ENCODE measurements at regions not wholly inside any gene's neighbourhood (a gene's known extent, or its start where the extent isn't known, plus 50 kb on each side); places are given as distances from the start of the nearest gene placed in this dataset.

DNA sequence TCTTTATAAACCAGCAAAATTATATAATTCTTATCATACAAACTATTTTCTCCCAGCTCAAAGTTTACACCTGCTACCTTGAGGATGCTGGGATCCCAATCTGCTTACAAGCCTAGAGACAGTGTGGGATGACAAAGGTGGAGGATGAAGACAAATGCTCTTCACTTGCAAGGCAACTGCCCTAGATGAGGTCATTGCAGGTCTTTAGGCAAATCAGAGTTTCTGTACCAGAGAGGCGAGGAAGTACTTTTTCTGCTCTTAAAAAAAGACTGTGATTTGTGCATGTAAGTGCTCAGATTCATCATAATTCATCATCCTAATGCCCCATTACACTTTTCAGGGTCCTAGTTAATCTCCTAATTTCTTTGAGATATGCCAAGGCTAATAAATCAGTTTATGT is 376.1 kb downstream of the ZPLD1 start:
- no peaks in the 10 kb centered on the region for H3K4me1 ChIP-seq (ENCODE audit: control insufficient read depth, insufficient read depth, low read length)
- no peak overlapping the region for H3K4me3 ChIP-seq (ENCODE audit: low read depth, low read length)
- H3K9me3 ChIP-seq (ENCODE audit: control insufficient read depth, insufficient read depth, low read depth, low read length): no peaks in the 10 kb centered on the region
- H3K36me3 ChIP-seq (ENCODE audit: control insufficient read depth, insufficient read depth, low read length): no peaks in the 10 kb centered on the region
- no peaks in the 10 kb centered on the region for H3K27me3 ChIP-seq (ENCODE audit: control insufficient read depth, insufficient read depth, low read length)
- H3K9ac ChIP-seq (ENCODE audit: low read length): no peak overlapping the region
- H3K27ac ChIP-seq (ENCODE audit: low read depth, low read length): no peak overlapping the region

- no peak overlapping the region for H3K4me3 ChIP-seq (ENCODE audit: low read depth, low read length)
- H3K9me3 ChIP-seq (ENCODE audit: control insufficient read depth, insufficient read depth, low read depth, low read length): no peaks in the 10 kb centered on the region
- no peak overlapping the region for H3K27ac ChIP-seq (ENCODE audit: low read depth, low read length)
- no peaks in the 10 kb centered on the region for H3K4me1 ChIP-seq (ENCODE audit: control insufficient read depth, insufficient read depth, low read length)
- no peak overlapping the region for H3K9ac ChIP-seq (ENCODE audit: low read length)
- no peaks in the 10 kb centered on the region for H3K36me3 ChIP-seq (ENCODE audit: control insufficient read depth, insufficient read depth, low read length)
- no peaks in the 10 kb centered on the region for H3K27me3 ChIP-seq (ENCODE audit: control insufficient read depth, insufficient read depth, low read length)
Measured at GRCh38 chr3:102826636-102827035, 391.8 kb downstream of the ZPLD1 start.

DNA sequence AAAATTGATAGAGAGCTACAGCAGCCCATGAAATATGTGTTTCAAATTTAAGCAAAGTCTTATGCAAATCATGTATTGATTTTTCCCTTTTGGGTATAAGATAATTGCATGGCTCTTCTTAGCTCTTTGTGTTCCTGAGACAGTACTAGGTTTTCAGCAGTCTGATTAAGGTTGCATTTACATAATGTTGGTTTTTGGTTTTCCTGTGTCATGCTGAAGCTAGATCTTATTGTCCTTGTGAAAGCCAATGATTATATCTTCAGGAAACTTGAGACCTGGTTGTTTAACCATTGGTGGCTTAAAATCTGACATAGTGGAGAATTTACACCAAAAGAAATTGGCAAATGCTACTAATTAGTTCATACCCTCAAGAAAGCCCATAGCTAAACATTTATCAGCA is 392.6 kb downstream of the ZPLD1 start:
- Histone ChIP-seq H3K27me3 (ENCODE audit: control insufficient read depth, insufficient read depth, low read length) (no peaks in the 10 kb centered on the region), H3K4me3 (ENCODE audit: low read depth, low read length) (no peak overlapping the region), H3K4me1 (ENCODE audit: control insufficient read depth, insufficient read depth, low read length) (no peaks in the 10 kb centered on the region), H3K9ac (ENCODE audit: low read length) (no peak overlapping the region), H3K9me3 (ENCODE audit: control insufficient read depth, insufficient read depth, low read depth, low read length) (no peaks in the 10 kb centered on the region), H3K27ac (ENCODE audit: low read depth, low read length) (no peak overlapping the region), H3K36me3 (ENCODE audit: control insufficient read depth, insufficient read depth, low read length) (no peaks in the 10 kb centered on the region)

DNA sequence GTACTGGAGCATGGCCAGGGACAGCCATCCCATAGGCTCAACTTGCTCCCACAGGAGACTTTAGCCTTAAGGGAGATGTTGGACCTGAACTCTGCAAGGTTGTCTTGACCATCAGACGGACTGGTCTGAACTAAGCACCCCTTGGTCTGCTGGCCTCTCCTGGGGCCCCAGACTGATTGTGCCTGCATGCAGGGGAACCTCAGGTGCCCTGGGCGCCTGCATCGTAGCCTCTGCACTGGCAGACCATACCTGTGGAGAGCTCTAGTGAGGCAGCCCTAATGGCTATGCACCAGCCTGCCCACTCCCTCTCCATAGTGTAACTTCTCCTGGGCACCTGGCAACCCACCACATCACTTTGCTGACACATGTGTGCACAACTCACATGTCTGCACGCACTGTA is 395.6 kb downstream of the ZPLD1 start:
- Histone ChIP-seq H3K9me3 (ENCODE audit: control insufficient read depth, insufficient read depth, low read depth, low read length) (no peaks in the 10 kb centered on the region), H3K9ac (ENCODE audit: low read length) (no peak overlapping the region), H3K4me1 (ENCODE audit: control insufficient read depth, insufficient read depth, low read length) (no peaks in the 10 kb centered on the region), H3K36me3 (ENCODE audit: control insufficient read depth, insufficient read depth, low read length) (no peaks in the 10 kb centered on the region), H3K27me3 (ENCODE audit: control insufficient read depth, insufficient read depth, low read length) (no peaks in the 10 kb centered on the region), H3K27ac (ENCODE audit: low read depth, low read length) (no peak overlapping the region), H3K4me3 (ENCODE audit: low read depth, low read length) (no peak overlapping the region)

DNA sequence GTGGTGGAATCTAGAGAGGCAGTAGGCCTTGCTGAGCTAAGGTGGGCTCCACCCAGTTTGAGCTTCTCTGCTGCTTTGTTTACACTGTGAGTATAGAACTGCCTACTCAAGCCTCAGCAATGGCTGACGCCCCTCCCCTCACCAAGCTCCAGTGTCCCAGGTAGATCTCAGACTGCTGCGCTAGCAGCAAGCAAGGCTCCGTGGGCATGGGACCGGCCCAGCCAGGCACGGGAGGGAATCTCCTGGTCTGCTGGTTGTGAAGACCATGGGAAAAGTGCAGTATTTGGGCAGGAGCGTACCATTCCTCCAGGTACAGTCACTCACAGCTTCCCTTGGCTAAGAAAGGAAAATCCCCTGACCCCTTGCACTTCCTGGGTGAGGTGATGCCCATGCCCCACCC is 407.1 kb downstream of the ZPLD1 start:
- no peaks in the 10 kb centered on the region for H3K36me3 ChIP-seq (ENCODE audit: control insufficient read depth, insufficient read depth, low read length)
- H3K4me1 ChIP-seq (ENCODE audit: control insufficient read depth, insufficient read depth, low read length): no peaks in the 10 kb centered on the region
- no peak overlapping the region for H3K27ac ChIP-seq (ENCODE audit: low read depth, low read length)
- H3K27me3 ChIP-seq (ENCODE audit: control insufficient read depth, insufficient read depth, low read length): no peaks in the 10 kb centered on the region
- no peak overlapping the region for H3K9ac ChIP-seq (ENCODE audit: low read length)
- no peak overlapping the region for H3K4me3 ChIP-seq (ENCODE audit: low read depth, low read length)
- peaks cover 4% of the 10 kb centered on the region for H3K9me3 ChIP-seq (ENCODE audit: control insufficient read depth, insufficient read depth, low read depth, low read length)

DNA sequence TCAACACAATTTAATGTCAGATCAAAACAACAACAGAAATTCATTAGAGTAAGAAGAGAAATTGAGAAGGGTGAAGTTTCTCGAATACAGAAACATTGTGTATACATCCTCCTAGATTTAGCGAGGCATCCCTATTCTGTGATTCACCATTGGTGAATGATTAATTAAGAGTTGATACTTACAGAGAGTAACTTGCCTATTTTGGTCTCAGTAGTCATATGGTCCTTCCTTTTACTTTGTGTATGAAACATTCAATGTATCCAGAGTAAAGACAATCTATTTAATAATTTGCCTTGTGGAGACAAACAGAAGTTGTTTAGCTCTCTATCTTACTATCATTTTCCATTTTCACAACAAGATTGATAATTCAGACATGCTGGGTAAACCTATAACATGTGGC is 432.0 kb downstream of the ZPLD1 start:
- Histone ChIP-seq H3K9me3 (ENCODE audit: control insufficient read depth, insufficient read depth, low read depth, low read length) (no peaks in the 10 kb centered on the region), H3K27ac (ENCODE audit: low read depth, low read length) (no peak overlapping the region), H3K4me3 (ENCODE audit: low read depth, low read length) (no peak overlapping the region), H3K4me1 (ENCODE audit: control insufficient read depth, insufficient read depth, low read length) (no peaks in the 10 kb centered on the region), H3K36me3 (ENCODE audit: control insufficient read depth, insufficient read depth, low read length) (no peaks in the 10 kb centered on the region), H3K9ac (ENCODE audit: low read length) (no peak overlapping the region), H3K27me3 (ENCODE audit: control insufficient read depth, insufficient read depth, low read length) (no peaks in the 10 kb centered on the region)

GRCh38 chr3:102883515-102883914 is 448.7 kb downstream of the ZPLD1 start:
- H3K4me3 ChIP-seq (ENCODE audit: low read depth, low read length): no peak overlapping the region
- no peak overlapping the region for H3K27ac ChIP-seq (ENCODE audit: low read depth, low read length)
- no peaks in the 10 kb centered on the region for H3K27me3 ChIP-seq (ENCODE audit: control insufficient read depth, insufficient read depth, low read length)
- no peak overlapping the region for H3K9ac ChIP-seq (ENCODE audit: low read length)
- H3K4me1 ChIP-seq (ENCODE audit: control insufficient read depth, insufficient read depth, low read length): no peaks in the 10 kb centered on the region
- H3K36me3 ChIP-seq (ENCODE audit: control insufficient read depth, insufficient read depth, low read length): no peaks in the 10 kb centered on the region
- H3K9me3 ChIP-seq (ENCODE audit: control insufficient read depth, insufficient read depth, low read depth, low read length): no peaks in the 10 kb centered on the region

- no peaks in the 10 kb centered on the region for H3K36me3 ChIP-seq (ENCODE audit: control insufficient read depth, insufficient read depth, low read length)
Measured at GRCh38 chr3:102885289-102885688, 450.5 kb downstream of the ZPLD1 start.

DNA sequence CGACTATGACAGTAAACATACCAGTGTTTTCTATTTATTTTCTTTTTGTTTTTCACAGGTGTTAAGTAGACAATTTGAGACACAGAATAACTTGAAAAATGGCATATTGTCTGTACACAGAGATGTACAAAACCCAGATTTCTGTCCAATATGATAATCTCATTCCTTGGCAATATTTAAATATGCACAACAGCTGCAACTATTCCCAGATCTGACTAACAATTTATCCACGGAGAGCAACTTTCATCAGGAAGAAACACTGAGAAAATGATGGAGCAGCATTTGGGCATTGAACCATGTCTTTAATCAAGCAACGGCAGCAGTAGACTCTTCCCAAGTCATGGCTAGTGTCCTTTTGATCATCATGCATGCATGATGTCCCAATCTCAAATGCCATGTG is 452.6 kb downstream of the ZPLD1 start:
- Histone ChIP-seq H3K27me3 (ENCODE audit: control insufficient read depth, insufficient read depth, low read length) (no peaks in the 10 kb centered on the region), H3K9ac (ENCODE audit: low read length) (no peak overlapping the region), H3K27ac (ENCODE audit: low read depth, low read length) (no peak overlapping the region), H3K36me3 (ENCODE audit: control insufficient read depth, insufficient read depth, low read length) (no peaks in the 10 kb centered on the region), H3K9me3 (ENCODE audit: control insufficient read depth, insufficient read depth, low read depth, low read length) (no peaks in the 10 kb centered on the region), H3K4me3 (ENCODE audit: low read depth, low read length) (no peak overlapping the region), H3K4me1 (ENCODE audit: control insufficient read depth, insufficient read depth, low read length) (no peaks in the 10 kb centered on the region)

More at GRCh38 chr3:102885289-102885688, 450.5 kb downstream of the ZPLD1 start:
- Histone ChIP-seq H3K27me3 (ENCODE audit: control insufficient read depth, insufficient read depth, low read length) (no peaks in the 10 kb centered on the region), H3K9ac (ENCODE audit: low read length) (no peak overlapping the region), H3K9me3 (ENCODE audit: control insufficient read depth, insufficient read depth, low read depth, low read length) (no peaks in the 10 kb centered on the region), H3K4me1 (ENCODE audit: control insufficient read depth, insufficient read depth, low read length) (no peaks in the 10 kb centered on the region), H3K27ac (ENCODE audit: low read depth, low read length) (no peak overlapping the region), H3K4me3 (ENCODE audit: low read depth, low read length) (no peak overlapping the region)

DNA sequence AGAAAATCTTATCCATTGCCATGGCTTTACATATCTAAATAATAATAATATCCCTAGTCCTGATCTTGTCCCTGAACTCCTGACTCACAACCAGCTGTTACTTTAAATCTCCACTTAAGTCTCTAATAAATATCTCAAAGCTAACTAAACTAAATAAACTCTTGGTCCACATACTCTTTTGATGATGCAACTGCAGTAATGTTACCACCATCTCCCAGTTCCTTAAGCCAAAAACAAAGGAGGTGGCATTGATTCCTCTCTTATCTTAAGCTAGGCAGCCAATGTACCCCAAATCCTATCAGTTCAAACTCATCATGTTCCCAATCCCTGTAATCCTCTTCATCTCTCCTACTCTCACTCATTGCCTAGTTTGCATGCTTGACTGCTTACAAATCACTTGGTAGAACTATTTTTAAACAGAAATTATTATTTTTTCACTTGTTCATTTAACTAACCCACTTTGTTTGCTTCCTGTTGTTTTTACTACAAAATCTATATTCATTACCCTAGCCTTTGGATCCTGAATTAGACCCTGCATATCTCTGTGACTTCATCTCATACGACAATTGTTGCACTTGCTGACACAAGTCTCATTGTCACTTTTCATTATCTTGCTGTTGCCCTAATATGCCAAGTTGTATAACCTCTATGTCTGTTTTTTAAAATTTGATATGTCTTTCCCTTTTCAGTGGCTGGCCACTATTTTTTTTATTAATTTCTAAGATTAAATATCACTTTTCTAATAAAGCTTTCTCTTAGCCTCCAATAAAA is 462.2 kb downstream of the ZPLD1 start:
- Histone ChIP-seq H3K9me3 (ENCODE audit: control insufficient read depth, insufficient read depth, low read depth, low read length) (no peaks in the 10 kb centered on the region), H3K27ac (ENCODE audit: low read depth, low read length) (no peak overlapping the region), H3K4me3 (ENCODE audit: low read depth, low read length) (no peak overlapping the region), H3K9ac (ENCODE audit: low read length) (no peak overlapping the region), H3K27me3 (ENCODE audit: control insufficient read depth, insufficient read depth, low read length) (no peaks in the 10 kb centered on the region), H3K4me1 (ENCODE audit: control insufficient read depth, insufficient read depth, low read length) (no peaks in the 10 kb centered on the region), H3K36me3 (ENCODE audit: control insufficient read depth, insufficient read depth, low read length) (no peaks in the 10 kb centered on the region)

DNA sequence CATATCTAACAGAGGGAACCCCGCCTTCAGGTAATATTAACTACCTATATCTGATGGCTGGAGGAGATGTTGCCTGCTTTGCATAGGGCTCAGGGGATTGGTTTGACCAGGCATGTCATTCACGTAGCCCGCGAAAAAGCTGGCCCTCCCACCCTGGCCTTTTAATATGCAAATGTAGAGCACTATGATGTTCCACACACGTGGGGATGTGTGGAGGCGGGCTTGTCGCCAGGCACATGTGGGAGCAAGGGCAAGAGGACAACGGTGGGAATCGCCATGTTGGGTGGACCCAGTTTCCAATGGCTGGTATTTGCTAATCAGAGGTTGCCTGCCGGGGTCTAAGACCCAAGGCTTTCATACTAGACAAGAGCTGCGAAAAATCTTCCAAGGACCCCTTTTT is 469.8 kb downstream of the ZPLD1 start:
- H3K27me3 ChIP-seq (ENCODE audit: control insufficient read depth, insufficient read depth, low read length): no peaks in the 10 kb centered on the region
- no peaks in the 10 kb centered on the region for H3K4me1 ChIP-seq (ENCODE audit: control insufficient read depth, insufficient read depth, low read length)
- H3K36me3 ChIP-seq (ENCODE audit: control insufficient read depth, insufficient read depth, low read length): no peaks in the 10 kb centered on the region

More for the DNA sequence above, 469.8 kb downstream of the ZPLD1 start:
- Histone ChIP-seq H3K9ac (ENCODE audit: low read length) (no peak overlapping the region), H3K9me3 (ENCODE audit: control insufficient read depth, insufficient read depth, low read depth, low read length) (no peaks in the 10 kb centered on the region), H3K27ac (ENCODE audit: low read depth, low read length) (no peak overlapping the region), H3K4me3 (ENCODE audit: low read depth, low read length) (no peak overlapping the region)
